ENCODE measurements at regions not wholly inside any gene's neighbourhood (a gene's known extent, or its start where the extent isn't known, plus 50 kb on each side); places are given as distances from the start of the nearest gene placed in this dataset.

- no peaks in the 10 kb centered on the region for H3K36me3 ChIP-seq (ENCODE audit: control insufficient read depth in 1 of 2, insufficient read depth in 2 of 2, low read length in 2 of 2)
- no peak overlapping the region for H3K9ac ChIP-seq (ENCODE audit: low read depth in 1 of 2, low read length in 2 of 2)
- H3K27me3 ChIP-seq (ENCODE audit: control insufficient read depth in 1 of 2, insufficient read depth in 2 of 2, low read length in 2 of 2): no peaks in the 10 kb centered on the region
- peaks cover 2 to 5% of the 10 kb centered on the region in 2 donors for H3K4me1 ChIP-seq (ENCODE audit: control insufficient read depth in 1 of 2, insufficient read depth in 2 of 2, low read length in 2 of 2)
- H3K9me3 ChIP-seq (ENCODE audit: control insufficient read depth in 1 of 2, low read length in 2 of 2): no peaks in the 10 kb centered on the region
- H3K27ac ChIP-seq (ENCODE audit: low read depth, low read length): no peak overlapping the region
- H3K4me3 ChIP-seq (ENCODE audit: low read depth in 1 of 2, low read length in 2 of 2): no peak overlapping the region
These were observed 822.7 kb downstream of the TUSC7 start for GRCh38 chr3:117532268-117532667.

GRCh38 chr3:117534138-117534537 lies 824.6 kb downstream of the TUSC7 start:
- Histone ChIP-seq H3K27me3 (ENCODE audit: control insufficient read depth in 1 of 2, insufficient read depth in 2 of 2, low read length in 2 of 2) (no peaks in the 10 kb centered on the region), H3K36me3 (ENCODE audit: control insufficient read depth in 1 of 2, insufficient read depth in 2 of 2, low read length in 2 of 2) (no peaks in the 10 kb centered on the region), H3K9ac (ENCODE audit: low read depth in 1 of 2, low read length in 2 of 2) (no peak overlapping the region), H3K4me3 (ENCODE audit: low read depth in 1 of 2, low read length in 2 of 2) (no peak overlapping the region), H3K27ac (ENCODE audit: low read depth, low read length) (no peak overlapping the region), H3K4me1 (ENCODE audit: control insufficient read depth in 1 of 2, insufficient read depth in 2 of 2, low read length in 2 of 2) (peaks cover 2 to 5% of the 10 kb centered on the region in 2 donors), H3K9me3 (ENCODE audit: control insufficient read depth in 1 of 2, low read length in 2 of 2) (no peaks in the 10 kb centered on the region)

DNA sequence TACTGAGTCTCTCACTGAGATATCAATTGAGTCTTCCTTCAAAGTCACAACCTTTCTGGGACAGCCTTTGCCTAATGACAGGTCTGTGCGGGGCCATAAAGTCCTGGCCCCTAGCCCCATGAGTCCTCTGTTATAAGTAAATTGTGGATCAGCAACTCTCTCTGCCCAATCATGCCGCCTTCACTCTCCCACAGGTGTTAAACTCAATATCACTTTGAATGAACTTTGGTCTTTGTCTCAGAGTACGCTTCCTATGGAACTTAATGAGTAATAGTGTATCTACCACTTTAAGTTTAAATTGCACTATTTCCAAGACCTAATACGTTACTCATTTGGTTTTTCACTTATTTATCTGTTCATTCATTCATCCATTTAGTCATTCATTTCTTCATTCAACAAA lies 826.4 kb downstream of the TUSC7 start:
- no peak overlapping the region for H3K9ac ChIP-seq (ENCODE audit: low read depth in 1 of 2, low read length in 2 of 2)
- H3K36me3 ChIP-seq (ENCODE audit: control insufficient read depth in 1 of 2, insufficient read depth in 2 of 2, low read length in 2 of 2): no peaks in the 10 kb centered on the region
- peaks cover 2 to 5% of the 10 kb centered on the region in 2 donors for H3K4me1 ChIP-seq (ENCODE audit: control insufficient read depth in 1 of 2, insufficient read depth in 2 of 2, low read length in 2 of 2)
- no peaks in the 10 kb centered on the region for H3K9me3 ChIP-seq (ENCODE audit: control insufficient read depth in 1 of 2, low read length in 2 of 2)
- H3K27ac ChIP-seq (ENCODE audit: low read depth, low read length): no peak overlapping the region
- no peaks in the 10 kb centered on the region for H3K27me3 ChIP-seq (ENCODE audit: control insufficient read depth in 1 of 2, insufficient read depth in 2 of 2, low read length in 2 of 2)
- no peak overlapping the region for H3K4me3 ChIP-seq (ENCODE audit: low read depth in 1 of 2, low read length in 2 of 2)

DNA sequence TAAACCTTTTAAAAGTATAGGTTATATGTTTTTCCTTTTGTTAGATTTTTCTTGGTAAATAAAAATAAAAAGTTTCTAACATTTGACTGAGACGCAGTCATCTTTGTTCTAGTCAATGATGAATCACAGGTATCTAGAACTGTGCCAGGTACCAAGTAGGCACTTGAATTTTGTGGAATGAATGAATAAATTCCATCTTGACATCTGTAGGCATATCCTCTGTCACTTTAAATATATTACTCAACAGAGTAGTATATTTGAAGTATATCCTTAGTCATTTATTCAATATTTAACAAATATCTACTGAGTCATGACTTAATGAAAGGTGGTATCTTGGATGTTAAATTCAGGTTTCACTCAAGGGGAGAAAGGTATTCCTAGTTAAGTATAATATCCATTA lies 828.4 kb downstream of the TUSC7 start:
- Histone ChIP-seq H3K9me3 (ENCODE audit: control insufficient read depth in 1 of 2, low read length in 2 of 2) (no peaks in the 10 kb centered on the region), H3K27me3 (ENCODE audit: control insufficient read depth in 1 of 2, insufficient read depth in 2 of 2, low read length in 2 of 2) (no peaks in the 10 kb centered on the region), H3K4me1 (ENCODE audit: control insufficient read depth in 1 of 2, insufficient read depth in 2 of 2, low read length in 2 of 2) (peaks cover 2 to 5% of the 10 kb centered on the region in 2 donors), H3K27ac (ENCODE audit: low read depth, low read length) (no peak overlapping the region), H3K4me3 (ENCODE audit: low read depth in 1 of 2, low read length in 2 of 2) (no peak overlapping the region), H3K36me3 (ENCODE audit: control insufficient read depth in 1 of 2, insufficient read depth in 2 of 2, low read length in 2 of 2) (no peaks in the 10 kb centered on the region), H3K9ac (ENCODE audit: low read depth in 1 of 2, low read length in 2 of 2) (no peak overlapping the region)

DNA sequence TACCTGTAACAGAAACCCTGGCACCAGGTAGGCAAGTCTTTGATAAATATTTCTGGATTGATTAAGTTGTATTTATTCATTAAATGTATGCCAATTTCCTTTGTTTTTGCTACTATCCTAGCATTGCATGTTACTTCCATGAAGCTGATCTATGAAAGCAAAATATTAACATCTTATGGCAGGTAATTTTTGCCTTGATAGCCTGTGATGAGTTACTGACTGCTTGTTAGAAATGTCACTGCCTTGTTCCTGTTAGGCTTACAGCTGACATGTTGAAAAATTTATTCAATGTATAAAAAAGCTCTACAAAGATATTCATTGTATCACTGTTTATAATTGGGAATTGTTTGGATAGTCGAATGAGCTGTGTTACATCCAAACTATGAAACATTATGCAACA lies 830.1 kb downstream of the TUSC7 start:
- H3K9me3 ChIP-seq (ENCODE audit: control insufficient read depth in 1 of 2, low read length in 2 of 2): no peaks in the 10 kb centered on the region
- peaks cover 2 to 5% of the 10 kb centered on the region in 2 donors for H3K4me1 ChIP-seq (ENCODE audit: control insufficient read depth in 1 of 2, insufficient read depth in 2 of 2, low read length in 2 of 2)
- no peak overlapping the region for H3K4me3 ChIP-seq (ENCODE audit: low read depth in 1 of 2, low read length in 2 of 2)
- no peak overlapping the region for H3K27ac ChIP-seq (ENCODE audit: low read depth, low read length)
- no peaks in the 10 kb centered on the region for H3K27me3 ChIP-seq (ENCODE audit: control insufficient read depth in 1 of 2, insufficient read depth in 2 of 2, low read length in 2 of 2)
- H3K9ac ChIP-seq (ENCODE audit: low read depth in 1 of 2, low read length in 2 of 2): no peak overlapping the region
- H3K36me3 ChIP-seq (ENCODE audit: control insufficient read depth in 1 of 2, insufficient read depth in 2 of 2, low read length in 2 of 2): no peaks in the 10 kb centered on the region

DNA sequence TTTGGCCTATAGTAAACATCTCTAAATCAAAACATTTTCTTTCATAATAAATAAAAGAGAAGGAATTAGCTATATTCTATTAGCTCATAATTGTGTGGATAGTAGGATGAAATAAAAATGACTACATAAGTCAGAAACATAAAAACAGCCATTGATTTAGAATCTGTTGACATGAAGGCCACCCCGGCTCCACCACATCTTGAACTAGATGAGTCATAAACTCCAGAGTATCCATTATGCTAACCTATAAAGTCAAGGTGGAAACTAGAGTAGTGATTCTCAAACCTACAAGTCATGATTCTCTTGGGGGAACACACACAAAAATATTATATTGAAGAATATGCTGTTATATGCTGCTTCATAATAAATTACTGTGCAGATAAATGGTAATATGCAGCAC lies 831.0 kb downstream of the TUSC7 start:
- Histone ChIP-seq H3K27me3 (ENCODE audit: control insufficient read depth in 1 of 2, insufficient read depth in 2 of 2, low read length in 2 of 2) (no peaks in the 10 kb centered on the region), H3K9me3 (ENCODE audit: control insufficient read depth in 1 of 2, low read length in 2 of 2) (no peaks in the 10 kb centered on the region), H3K36me3 (ENCODE audit: control insufficient read depth in 1 of 2, insufficient read depth in 2 of 2, low read length in 2 of 2) (no peaks in the 10 kb centered on the region), H3K4me1 (ENCODE audit: control insufficient read depth in 1 of 2, insufficient read depth in 2 of 2, low read length in 2 of 2) (peaks cover 2 to 5% of the 10 kb centered on the region in 2 donors), H3K27ac (ENCODE audit: low read depth, low read length) (no peak overlapping the region), H3K4me3 (ENCODE audit: low read depth in 1 of 2, low read length in 2 of 2) (no peak overlapping the region), H3K9ac (ENCODE audit: low read depth in 1 of 2, low read length in 2 of 2) (no peak overlapping the region)

DNA sequence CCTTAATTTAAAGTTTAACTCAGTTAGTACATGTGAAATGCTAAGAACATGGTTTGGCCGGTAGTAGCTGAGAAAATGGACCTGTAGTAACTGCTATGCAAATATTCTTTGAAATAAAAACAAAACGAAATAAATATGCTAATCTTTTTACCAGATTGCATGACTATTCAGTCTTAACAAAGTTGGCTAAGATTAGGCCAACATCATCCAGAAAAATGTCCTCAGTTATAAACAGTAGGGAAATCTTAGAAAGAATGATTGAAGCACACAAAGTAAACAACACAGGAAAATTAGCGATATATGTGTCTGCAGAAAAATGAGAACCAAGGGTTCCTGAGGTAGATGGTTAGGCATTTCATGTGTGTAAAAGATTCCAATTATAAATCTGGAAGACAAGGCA lies 832.1 kb downstream of the TUSC7 start:
- Histone ChIP-seq H3K9me3 (ENCODE audit: control insufficient read depth in 1 of 2, low read length in 2 of 2) (no peaks in the 10 kb centered on the region), H3K36me3 (ENCODE audit: control insufficient read depth in 1 of 2, insufficient read depth in 2 of 2, low read length in 2 of 2) (no peaks in the 10 kb centered on the region), H3K27me3 (ENCODE audit: control insufficient read depth in 1 of 2, insufficient read depth in 2 of 2, low read length in 2 of 2) (no peaks in the 10 kb centered on the region), H3K9ac (ENCODE audit: low read depth in 1 of 2, low read length in 2 of 2) (no peak overlapping the region), H3K27ac (ENCODE audit: low read depth, low read length) (no peak overlapping the region), H3K4me1 (ENCODE audit: control insufficient read depth in 1 of 2, insufficient read depth in 2 of 2, low read length in 2 of 2) (no peaks in the 10 kb centered on the region), H3K4me3 (ENCODE audit: low read depth in 1 of 2, low read length in 2 of 2) (no peak overlapping the region)

GRCh38 chr3:117543521-117543920 lies 833.9 kb downstream of the TUSC7 start:
- no peak overlapping the region for H3K4me3 ChIP-seq (ENCODE audit: low read depth in 1 of 2, low read length in 2 of 2)
- no peaks in the 10 kb centered on the region for H3K27me3 ChIP-seq (ENCODE audit: control insufficient read depth in 1 of 2, insufficient read depth in 2 of 2, low read length in 2 of 2)
- H3K9me3 ChIP-seq (ENCODE audit: control insufficient read depth in 1 of 2, low read length in 2 of 2): no peaks in the 10 kb centered on the region
- no peak overlapping the region for H3K9ac ChIP-seq (ENCODE audit: low read depth in 1 of 2, low read length in 2 of 2)
- no peaks in the 10 kb centered on the region for H3K4me1 ChIP-seq (ENCODE audit: control insufficient read depth in 1 of 2, insufficient read depth in 2 of 2, low read length in 2 of 2)
- no peaks in the 10 kb centered on the region for H3K36me3 ChIP-seq (ENCODE audit: control insufficient read depth in 1 of 2, insufficient read depth in 2 of 2, low read length in 2 of 2)
- no peak overlapping the region for H3K27ac ChIP-seq (ENCODE audit: low read depth, low read length)

DNA sequence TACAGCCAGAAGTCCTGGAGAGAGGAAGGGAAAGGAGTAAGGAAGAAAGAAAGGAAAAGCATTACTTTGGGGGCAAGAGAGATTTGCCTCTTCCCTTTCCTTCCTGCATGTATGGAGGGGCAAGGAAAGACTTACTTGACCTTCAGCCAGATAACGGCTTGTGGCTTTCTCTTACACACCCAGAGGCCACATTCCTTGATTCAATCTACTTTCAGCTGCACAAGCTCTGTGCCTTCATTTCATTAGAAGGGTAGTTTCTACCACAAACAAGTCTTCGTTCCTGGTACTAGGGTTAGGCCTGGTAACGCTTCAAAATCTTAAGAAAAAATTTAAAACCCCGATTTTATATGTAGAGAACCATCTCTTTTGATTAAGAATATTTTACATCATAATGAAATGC lies 835.9 kb downstream of the TUSC7 start:
- no peaks in the 10 kb centered on the region for H3K9me3 ChIP-seq (ENCODE audit: control insufficient read depth in 1 of 2, low read length in 2 of 2)
- H3K4me3 ChIP-seq (ENCODE audit: low read depth in 1 of 2, low read length in 2 of 2): no peak overlapping the region
- H3K27ac ChIP-seq (ENCODE audit: low read depth, low read length): no peak overlapping the region
- no peaks in the 10 kb centered on the region for H3K27me3 ChIP-seq (ENCODE audit: control insufficient read depth in 1 of 2, insufficient read depth in 2 of 2, low read length in 2 of 2)
- no peaks in the 10 kb centered on the region for H3K36me3 ChIP-seq (ENCODE audit: control insufficient read depth in 1 of 2, insufficient read depth in 2 of 2, low read length in 2 of 2)
- H3K9ac ChIP-seq (ENCODE audit: low read depth in 1 of 2, low read length in 2 of 2): no peak overlapping the region
- no peaks in the 10 kb centered on the region for H3K4me1 ChIP-seq (ENCODE audit: control insufficient read depth in 1 of 2, insufficient read depth in 2 of 2, low read length in 2 of 2)

GRCh38 chr3:117547956-117548550 lies 838.5 kb downstream of the TUSC7 start:
- Histone ChIP-seq H3K27ac (ENCODE audit: low read depth, low read length) (no peak overlapping the region), H3K4me3 (ENCODE audit: low read depth in 1 of 2, low read length in 2 of 2) (no peak overlapping the region), H3K9ac (ENCODE audit: low read depth in 1 of 2, low read length in 2 of 2) (no peak overlapping the region), H3K4me1 (ENCODE audit: control insufficient read depth in 1 of 2, insufficient read depth in 2 of 2, low read length in 2 of 2) (no peaks in the 10 kb centered on the region), H3K9me3 (ENCODE audit: control insufficient read depth in 1 of 2, low read length in 2 of 2) (no peaks in the 10 kb centered on the region), H3K27me3 (ENCODE audit: control insufficient read depth in 1 of 2, insufficient read depth in 2 of 2, low read length in 2 of 2) (no peaks in the 10 kb centered on the region), H3K36me3 (ENCODE audit: control insufficient read depth in 1 of 2, insufficient read depth in 2 of 2, low read length in 2 of 2) (no peaks in the 10 kb centered on the region)

DNA sequence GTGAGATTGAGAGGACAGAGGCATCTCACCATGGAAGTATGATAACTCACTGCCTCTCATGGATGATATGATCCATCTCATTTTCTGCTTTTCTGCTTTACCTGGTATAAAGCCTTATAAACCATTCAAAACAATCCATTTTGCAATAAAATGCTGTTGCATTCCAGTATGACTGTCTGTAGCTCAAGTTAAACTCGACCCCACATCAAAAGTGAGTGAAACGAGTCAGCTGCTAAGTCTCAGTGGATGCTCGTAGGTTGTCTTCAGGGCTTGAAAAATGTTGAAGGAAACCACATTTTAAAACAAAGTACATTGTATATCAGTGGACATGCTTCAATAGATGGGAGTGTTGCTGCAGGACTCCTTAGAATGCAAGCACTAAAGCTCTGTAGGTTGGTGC lies 839.0 kb downstream of the TUSC7 start:
- Histone ChIP-seq H3K4me3 (ENCODE audit: low read depth in 1 of 2, low read length in 2 of 2) (no peak overlapping the region), H3K9me3 (ENCODE audit: control insufficient read depth in 1 of 2, low read length in 2 of 2) (no peaks in the 10 kb centered on the region), H3K27me3 (ENCODE audit: control insufficient read depth in 1 of 2, insufficient read depth in 2 of 2, low read length in 2 of 2) (no peaks in the 10 kb centered on the region), H3K9ac (ENCODE audit: low read depth in 1 of 2, low read length in 2 of 2) (no peak overlapping the region), H3K36me3 (ENCODE audit: control insufficient read depth in 1 of 2, insufficient read depth in 2 of 2, low read length in 2 of 2) (no peaks in the 10 kb centered on the region), H3K27ac (ENCODE audit: low read depth, low read length) (no peak overlapping the region), H3K4me1 (ENCODE audit: control insufficient read depth in 1 of 2, insufficient read depth in 2 of 2, low read length in 2 of 2) (no peaks in the 10 kb centered on the region)
